IMR-90 (cell line): ENCODE measurements at regions not wholly inside any gene's neighbourhood (a gene's known extent, or its start where the extent isn't known, plus 50 kb on each side); places are given as distances from the start of the nearest gene placed in this dataset.
"Not testable (repeated sequence)": the region's sequence is repeated elsewhere in the genome, so short reads cannot be mapped to it uniquely, and the experiment has no call there.

Source experiments
- ATAC-seq: fragments of 200-7000 bp; cut with Tn5 transposase; 2 replicates; pipeline ENCODE4 v1.9.1; 2020; ENCODE audit warnings: low read depth, mild to moderate bottlenecking, moderate library complexity
- BruUV-seq: library from RNA; stranded (reverse); fragments of 400-500 nt; replicated peaks from 2 replicates; lab custom pipeline; 2021; lab: Mats Ljungman, UMichigan
- CTCF ChIA-PET: fragments of 300-600 bp; formaldehyde crosslinking; extraction: SDS; loops from one replicate; lab custom pipeline; 2021; ENCODE audit warnings: antibody characterized with exemption; lab: Yijun Ruan, JAX
- POLR2A ChIA-PET: fragments of 300-600 bp; sonication (Branson Sonifier 250); formaldehyde crosslinking; loops from one replicate; lab custom pipeline; 2022; ENCODE audit warnings: antibody characterized with exemption; ENCODE audit not compliant: unreplicated experiment; lab: Charles Lee
- DNase-seq: peaks from one replicate; pipeline ENCODE4 v3.0.0; 2013
- H2AFZ ChIP-seq: replicated peaks from 2 replicates; pipeline ENCODE3; 2013; ENCODE audit warnings: low read length, mild to moderate bottlenecking; ENCODE audit not compliant: poor library complexity
- H2AK5ac ChIP-seq: 2 replicates; pipeline ENCODE4 v1.6.1; 2013; ENCODE audit warnings: low read depth, low read length, inconsistent platforms
- H2AK9ac ChIP-seq: replicated peaks from 2 replicates; pipeline ENCODE3; 2013; ENCODE audit warnings: mild to moderate bottlenecking, low read depth, low read length, moderate library complexity; ENCODE audit not compliant: poor library complexity
- H2BK120ac ChIP-seq: 2 replicates; pipeline ENCODE4 v1.6.1; 2013; ENCODE audit warnings: low read depth, low read length, inconsistent platforms
- H2BK15ac ChIP-seq: 3 replicates; pipeline ENCODE4 v1.6.1; 2013; ENCODE audit warnings: low read depth, low read length, inconsistent platforms
- H2BK20ac ChIP-seq: 2 replicates; pipeline ENCODE4 v1.6.1; 2013; ENCODE audit warnings: low read depth, mild to moderate bottlenecking, inconsistent platforms, low read length, moderate library complexity
- H2BK5ac ChIP-seq: 2 replicates; pipeline ENCODE4 v1.6.1; 2013; ENCODE audit warnings: mild to moderate bottlenecking, low read depth, low read length, inconsistent platforms; ENCODE audit not compliant: poor library complexity, severe bottlenecking
- H3K14ac ChIP-seq: replicated peaks from 2 replicates; pipeline ENCODE4 v1.6.1; 2013; ENCODE audit warnings: low read depth, low read length, inconsistent platforms
- H3K18ac ChIP-seq: 2 replicates; pipeline ENCODE4 v1.6.1; 2013; ENCODE audit warnings: low read depth, low read length, control low read depth
- H3K23ac ChIP-seq: 2 replicates; pipeline ENCODE4 v1.6.1; 2013; ENCODE audit warnings: low read depth, low read length, inconsistent platforms
- H3K27ac ChIP-seq: 2 replicates; pipeline ENCODE4 v1.5.1; 2013; ENCODE audit warnings: mild to moderate bottlenecking, control low read depth, low read length; ENCODE audit not compliant: insufficient read depth
- H3K27me3 ChIP-seq: 2 replicates; pipeline ENCODE4 v1.6.1; 2013; ENCODE audit warnings: low read length; ENCODE audit not compliant: control insufficient read depth, insufficient read depth
- H3K36me3 ChIP-seq: 2 replicates; pipeline ENCODE4 v1.6.1; 2013; ENCODE audit warnings: low read length, mixed read lengths; ENCODE audit not compliant: control insufficient read depth, insufficient read depth
- H3K4ac ChIP-seq: 2 replicates; pipeline ENCODE4 v1.6.1; 2013; ENCODE audit warnings: low read depth, low read length, inconsistent platforms
- H3K4me1 ChIP-seq: 2 replicates; pipeline ENCODE4 v1.6.1; 2013; ENCODE audit warnings: low read length, mixed read lengths; ENCODE audit not compliant: control insufficient read depth, insufficient read depth
- H3K4me2 ChIP-seq: 2 replicates; pipeline ENCODE4 v1.6.1; 2013; ENCODE audit warnings: low read depth, mild to moderate bottlenecking, control low read depth, low read length, moderate library complexity
- H3K4me3 ChIP-seq: 2 replicates; pipeline ENCODE4 v1.5.1; 2013; ENCODE audit warnings: low read depth, mild to moderate bottlenecking, control low read depth, low read length, moderate library complexity; ENCODE audit not compliant: insufficient read depth
- H3K56ac ChIP-seq: 2 replicates; pipeline ENCODE4 v1.6.1; 2013; ENCODE audit warnings: low read length, inconsistent platforms; ENCODE audit not compliant: insufficient read depth; ENCODE audit errors: extremely low read depth
- H3K79me1 ChIP-seq, 2 experiments: 2 replicates each; pipeline ENCODE4 v1.6.1; 2013; ENCODE audit warnings: low read length in 2 of 2, inconsistent platforms in 1 of 2, low read depth in 1 of 2
- H3K9ac ChIP-seq: 2 replicates; pipeline ENCODE4 v1.6.1; 2013; ENCODE audit warnings: low read depth, low read length, control low read depth
- H3K9me1 ChIP-seq: 2 replicates; pipeline ENCODE4 v1.6.1; 2013; ENCODE audit warnings: low read length, inconsistent platforms; ENCODE audit not compliant: insufficient read depth
- H3K9me3 ChIP-seq: 2 replicates; pipeline ENCODE4 v1.6.1; 2013; ENCODE audit warnings: low read length; ENCODE audit not compliant: control insufficient read depth, insufficient read depth
- H4K20me1 ChIP-seq: 2 replicates; pipeline ENCODE4 v1.6.1; 2013; ENCODE audit warnings: low read length, inconsistent platforms; ENCODE audit not compliant: insufficient read depth
- H4K5ac ChIP-seq: 2 replicates; pipeline ENCODE4 v1.6.1; 2013; ENCODE audit warnings: mild to moderate bottlenecking, low read depth, low read length, control low read depth
- H4K8ac ChIP-seq, 2 experiments: 2 replicates each; pipeline ENCODE4 v1.6.1; 2013; ENCODE audit warnings: low read depth in 2 of 2, low read length in 2 of 2, control low read depth in 1 of 2, inconsistent platforms in 1 of 2
- H4K91ac ChIP-seq: 2 replicates; pipeline ENCODE4 v1.6.1; 2013; ENCODE audit warnings: low read depth, low read length, inconsistent platforms; ENCODE audit not compliant: insufficient read depth
- CEBPB ChIP-seq: IDR thresholded peaks from 2 replicates; pipeline ENCODE4 v1.6.1; 2012; ENCODE audit warnings: low read depth, low read length, improper control_type of control experiment
- CHD1 ChIP-seq: IDR thresholded peaks from 2 replicates; pipeline ENCODE4 v1.6.1; 2012; ENCODE audit warnings: low read depth, low read length, improper control_type of control experiment
- MAZ ChIP-seq: IDR thresholded peaks from 2 replicates; pipeline ENCODE4 v1.6.1; 2012; ENCODE audit warnings: low read depth, mild to moderate bottlenecking, low read length, improper control_type of control experiment, moderate library complexity, borderline replicate concordance
- POLR2A ChIP-seq: IDR thresholded peaks from 2 replicates; pipeline ENCODE4 v1.6.1; 2012; ENCODE audit warnings: mild to moderate bottlenecking, low read depth, low read length
- RAD21 ChIP-seq: IDR thresholded peaks from 2 replicates; pipeline ENCODE4 v1.6.1; 2012; ENCODE audit warnings: low read length, improper control_type of control experiment
- WGBS, 2 experiments: methylation state at CpG; one replicate each; pipeline versions ENCODE4 v1.1.5 to v1.1.7; 2013; ENCODE audit warnings: missing lambda C conversion rate in 2 of 2; ENCODE audit not compliant: insufficient read length in 1 of 2; ENCODE audit errors: extremely low coverage in 2 of 2; 5-methylcytosine and 5-hydroxymethylcytosine counted together
- dilution Hi-C: fragments of 300-500 bp; cut with HindIII; formaldehyde crosslinking; loops from one replicate; pipeline ENCODE4 v1.14.3; 2018; ENCODE audit warnings: low sequenced_read_pairs; ENCODE audit not compliant: unreplicated experiment
- in situ Hi-C: fragments of 300-500 bp; cut with MboI; formaldehyde crosslinking; loops from 3 replicates; pipeline ENCODE4 v1.14.3; 2019; ENCODE audit warnings: low sequenced_read_pairs, inconsistent platforms, mixed read lengths
- intact Hi-C: fragments of 100-400 bp; cut with micrococcal nuclease; formaldehyde crosslinking; loops from 2 replicates; pipeline ENCODE4 v1.10.0; 2022

GRCh38 chr14:40679256-40679655, 927.4 kb upstream of the LRFN5 start:
- DNase-seq: no peak
- ATAC-seq: no peak
- H3K18ac ChIP-seq: no peak overlapping the region
- no peak overlapping the region for H2AK9ac ChIP-seq
- no peak overlapping the region for H3K56ac ChIP-seq
- H3K4me2 ChIP-seq: no peak overlapping the region
- no peak overlapping the region for H3K27ac ChIP-seq
- H2BK120ac ChIP-seq: no peak overlapping the region
- dilution Hi-C loops: no loop called here
- no peak overlapping the region for H4K8ac ChIP-seq
- H2BK5ac ChIP-seq: no peak overlapping the region
- H4K91ac ChIP-seq: no peak overlapping the region
- H2AFZ ChIP-seq: no peak overlapping the region
- POLR2A ChIA-PET: no interaction called here
- H3K9me3 ChIP-seq: peaks cover 7% of the 10 kb centered on the region
- no peak overlapping the region for H3K14ac ChIP-seq
- H2BK15ac ChIP-seq: no peak overlapping the region
- no peak overlapping the region for H3K9ac ChIP-seq
- H3K4me1 ChIP-seq: no peaks in the 10 kb centered on the region
- no peak overlapping the region for H3K4ac ChIP-seq
- no peak overlapping the region for H3K4me3 ChIP-seq
- H3K36me3 ChIP-seq: no peaks in the 10 kb centered on the region
- no peak overlapping the region for H3K23ac ChIP-seq
- H3K9me1 ChIP-seq: no peaks in the 10 kb centered on the region
- in situ Hi-C loops: no loop called here
- H4K20me1 ChIP-seq: no peaks in the 10 kb centered on the region
- no CpG with 5 or more reads among the region's 1 CpG for WGBS, 2 experiments
- CTCF ChIA-PET: no interaction called here
- no peak overlapping the region for H2BK20ac ChIP-seq
- no TSS peak for BruUV-seq
- no peak overlapping the region for H4K5ac ChIP-seq
- no peak for TF ChIP-seq CEBPB
- no peak for TF ChIP-seq POLR2A
- TF ChIP-seq RAD21: no peak
- no peak for TF ChIP-seq MAZ
- TF ChIP-seq CHD1: no peak
- intact Hi-C loops: no loop called here
- H2AK5ac ChIP-seq: no peak overlapping the region
- H3K27me3 ChIP-seq: no peaks in the 10 kb centered on the region
- H3K79me1 ChIP-seq: no peaks in the 10 kb centered on the region

GRCh38 chr14:40677206-40677605, 929.5 kb upstream of the LRFN5 start:
- H3K79me1 ChIP-seq, H3K4me3 ChIP-seq, dilution Hi-C loops, H2BK20ac ChIP-seq, H2AFZ ChIP-seq, H3K9me3 ChIP-seq, intact Hi-C loops, H3K23ac ChIP-seq, H3K4ac ChIP-seq, H3K14ac ChIP-seq, H3K4me1 ChIP-seq, H2BK120ac ChIP-seq, H3K27ac ChIP-seq, DNase-seq, H3K56ac ChIP-seq, H2AK5ac ChIP-seq, H3K9ac ChIP-seq, H4K91ac ChIP-seq, H2BK15ac ChIP-seq, H4K20me1 ChIP-seq, H4K8ac ChIP-seq, H3K36me3 ChIP-seq, H4K5ac ChIP-seq, BruUV-seq, H3K9me1 ChIP-seq, H3K27me3 ChIP-seq, H3K18ac ChIP-seq, CTCF ChIA-PET, POLR2A ChIA-PET, ATAC-seq, in situ Hi-C loops, H2AK9ac ChIP-seq, H2BK5ac ChIP-seq, H3K4me2 ChIP-seq: not testable (repeated sequence)
